ENCODE measurements at regions not wholly inside any gene's neighbourhood (a gene's known extent, or its start where the extent isn't known, plus 50 kb on each side); places are given as distances from the start of the nearest gene placed in this dataset.

- TF ChIP-seq CTCF (conservative IDR thresholded peaks at IDR 0.05; ENCODE audit: low read depth, low read length) (no peak), EZH2 (IDR thresholded peaks at IDR 0.05; ENCODE audit: borderline replicate concordance, low read depth, low read length, poor library complexity, severe bottlenecking) (no peak)
Observed at GRCh38 chr5:120413686-120414085, 50.4 kb upstream of the PRR16 start.
